Adipocyte (in vitro differentiated cells): ENCODE measurements at regions not wholly inside any gene's neighbourhood (a gene's known extent, or its start where the extent isn't known, plus 50 kb on each side); places are given as distances from the start of the nearest gene placed in this dataset.

Source experiments
- DNase-seq: peaks from one replicate; pipeline ENCODE4 v3.0.0-alpha.2; 2015; ENCODE audit warnings: low read depth
- H3K27me3 ChIP-seq: replicated peaks from 2 replicates; pipeline ENCODE4 v1.7.0; 2013; ENCODE audit warnings: mild to moderate bottlenecking, low read length, moderate library complexity; ENCODE audit not compliant: control insufficient read depth, insufficient read depth
- H3K36me3 ChIP-seq: 2 replicates; pipeline ENCODE4 v1.7.0; 2013; ENCODE audit warnings: low read length, mild to moderate bottlenecking, moderate library complexity; ENCODE audit not compliant: control insufficient read depth, insufficient read depth, severe bottlenecking
- H3K4me1 ChIP-seq: 2 replicates; pipeline ENCODE4 v1.7.0; 2013; ENCODE audit warnings: mild to moderate bottlenecking, low read length, moderate library complexity; ENCODE audit not compliant: control insufficient read depth, insufficient read depth
- H3K4me3 ChIP-seq: 2 replicates; pipeline ENCODE4 v1.7.0; 2013; ENCODE audit warnings: mild to moderate bottlenecking, low read length, moderate library complexity
- H3K9ac ChIP-seq: 2 replicates; pipeline ENCODE4 v1.7.0; 2013; ENCODE audit warnings: mild to moderate bottlenecking, low read length, moderate library complexity
- H3K9me3 ChIP-seq: 2 replicates; pipeline ENCODE4 v1.7.0; 2013; ENCODE audit warnings: mild to moderate bottlenecking, low read length, moderate library complexity; ENCODE audit not compliant: control insufficient read depth

GRCh38 chr20:60467771-60468170 lies 509.5 kb downstream of the CDH26 start:
- Histone ChIP-seq H3K36me3 (no peaks in the 10 kb centered on the region), H3K4me3 (no peak overlapping the region), H3K4me1 (no peaks in the 10 kb centered on the region), H3K9me3 (no peaks in the 10 kb centered on the region), H3K9ac (no peak overlapping the region), H3K27me3 (peaks cover 11% of the 10 kb centered on the region)
- DNase-seq = no peak

DNA sequence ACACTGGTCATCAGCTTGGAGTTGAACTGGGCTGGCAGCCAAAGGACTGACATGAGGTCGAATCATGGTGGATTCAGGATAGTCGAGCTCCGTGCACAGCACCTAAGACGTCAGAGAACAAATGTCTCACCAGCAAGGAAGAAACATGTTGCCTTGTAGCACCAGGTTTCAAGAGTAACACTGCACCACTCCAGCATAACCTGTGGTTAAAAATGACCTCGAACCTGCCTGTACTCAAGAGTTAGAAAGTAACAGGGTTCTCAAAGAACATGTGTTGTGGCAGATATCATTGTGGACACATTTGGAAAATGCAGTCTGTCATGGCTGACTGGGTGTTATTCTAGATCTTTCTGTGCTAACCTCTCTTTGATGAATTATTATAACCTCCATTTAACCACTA lies 511.6 kb downstream of the CDH26 start:
- no peaks in the 10 kb centered on the region for H3K9me3 ChIP-seq
- no peak for DNase-seq

DNA sequence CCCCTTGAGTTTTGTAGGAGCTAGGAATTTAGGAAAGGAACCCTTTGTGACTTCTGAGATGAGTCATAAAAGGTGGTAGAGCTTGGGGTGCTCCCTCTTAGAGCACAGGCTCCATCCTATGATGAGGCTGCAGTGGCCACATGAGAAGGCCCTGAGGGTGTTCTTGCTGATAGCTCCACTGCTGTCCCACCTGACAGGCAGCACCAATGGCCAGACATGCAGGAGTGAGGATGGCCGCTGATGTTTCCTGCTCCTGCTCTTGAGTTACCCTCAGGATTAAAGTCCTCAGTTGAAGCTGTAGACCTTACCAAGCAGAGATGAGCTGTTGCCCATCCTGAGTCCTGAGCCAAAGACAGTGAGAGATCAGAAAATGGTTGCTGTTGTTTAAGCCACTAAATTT lies 512.1 kb downstream of the CDH26 start:
- Histone ChIP-seq H3K36me3 (no peaks in the 10 kb centered on the region), H3K9ac (no peak overlapping the region), H3K27me3 (peaks cover 20% of the 10 kb centered on the region), H3K4me3 (no peak overlapping the region), H3K9me3 (no peaks in the 10 kb centered on the region), H3K4me1 (no peaks in the 10 kb centered on the region)
- DNase-seq = no peak

More for the DNA sequence above, 511.6 kb downstream of the CDH26 start:
- Histone ChIP-seq H3K4me3 (no peak overlapping the region), H3K9ac (no peak overlapping the region), H3K4me1 (no peaks in the 10 kb centered on the region), H3K36me3 (no peaks in the 10 kb centered on the region), H3K27me3 (peaks cover 20% of the 10 kb centered on the region)

DNA sequence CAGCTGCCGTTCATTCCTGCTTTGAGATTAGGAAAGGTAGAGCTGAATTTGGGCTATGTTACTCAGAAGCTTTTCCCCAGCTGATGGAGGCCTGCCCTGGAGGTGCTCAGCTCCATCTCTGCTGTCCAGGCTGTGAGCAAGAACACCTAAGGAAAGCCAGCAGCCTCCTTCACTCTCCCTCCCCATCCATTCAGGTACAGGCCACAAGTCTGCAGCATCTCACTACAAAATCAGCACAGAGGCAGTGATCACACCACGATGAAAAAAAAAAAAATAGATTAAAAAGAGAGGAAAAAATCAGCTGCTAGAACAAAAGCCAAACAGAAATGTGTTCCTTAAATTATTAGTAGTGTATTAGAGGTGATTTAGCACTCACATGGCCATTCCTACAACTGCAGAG lies 515.0 kb downstream of the CDH26 start:
- DNase-seq = no peak
- Histone ChIP-seq H3K9me3 (no peaks in the 10 kb centered on the region), H3K4me3 (no peak overlapping the region), H3K36me3 (no peaks in the 10 kb centered on the region), H3K27me3 (peaks cover 14% of the 10 kb centered on the region), H3K4me1 (no peaks in the 10 kb centered on the region), H3K9ac (no peak overlapping the region)

- Histone ChIP-seq H3K27me3 (peaks cover 9% of the 10 kb centered on the region), H3K9me3 (no peaks in the 10 kb centered on the region), H3K36me3 (no peaks in the 10 kb centered on the region), H3K4me1 (no peaks in the 10 kb centered on the region), H3K9ac (no peak overlapping the region), H3K4me3 (no peak overlapping the region)
- no peak for DNase-seq
Measured at GRCh38 chr20:60474385-60474910, 516.2 kb downstream of the CDH26 start.

GRCh38 chr20:60476045-60476444 lies 517.8 kb downstream of the CDH26 start:
- H3K27me3 ChIP-seq = peaks cover 9% of the 10 kb centered on the region
- no peak overlapping the region for H3K4me3 ChIP-seq
- no peaks in the 10 kb centered on the region for H3K4me1 ChIP-seq
- no peaks in the 10 kb centered on the region for H3K36me3 ChIP-seq
- no peaks in the 10 kb centered on the region for H3K9me3 ChIP-seq
- H3K9ac ChIP-seq = no peak overlapping the region
- no peak for DNase-seq

GRCh38 chr20:60477958-60478357 lies 519.7 kb downstream of the CDH26 start:
- no peak overlapping the region for H3K9ac ChIP-seq
- no peaks in the 10 kb centered on the region for H3K4me1 ChIP-seq
- H3K36me3 ChIP-seq = no peaks in the 10 kb centered on the region
- no peak for DNase-seq
- no peaks in the 10 kb centered on the region for H3K9me3 ChIP-seq
- no peak overlapping the region for H3K4me3 ChIP-seq
- H3K27me3 ChIP-seq = peaks cover 9% of the 10 kb centered on the region

DNA sequence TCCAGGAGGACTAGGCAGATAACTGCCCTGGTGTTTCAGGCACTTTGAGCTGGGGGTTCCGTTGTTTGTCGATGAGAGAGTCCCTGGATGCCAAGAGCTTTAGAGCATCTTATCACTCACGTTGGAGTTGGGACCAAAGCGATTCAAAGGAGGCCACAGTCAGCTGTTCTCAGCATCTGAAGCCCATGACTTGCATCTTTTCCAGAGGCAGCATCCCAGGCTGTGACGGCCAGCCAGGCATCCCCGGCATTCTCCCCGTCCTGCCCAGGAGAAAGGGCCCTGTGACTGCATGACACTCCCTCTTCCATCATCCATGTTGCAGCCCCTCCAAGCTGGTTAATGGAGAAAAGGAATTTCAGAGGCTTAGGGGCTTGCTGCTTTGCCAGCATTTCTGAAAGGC lies 520.3 kb downstream of the CDH26 start:
- no peaks in the 10 kb centered on the region for H3K9me3 ChIP-seq
- no peak overlapping the region for H3K4me3 ChIP-seq
- H3K9ac ChIP-seq = no peak overlapping the region
- H3K27me3 ChIP-seq = peaks cover 6% of the 10 kb centered on the region
- H3K36me3 ChIP-seq = no peaks in the 10 kb centered on the region
- DNase-seq = no peak
- no peaks in the 10 kb centered on the region for H3K4me1 ChIP-seq

DNA sequence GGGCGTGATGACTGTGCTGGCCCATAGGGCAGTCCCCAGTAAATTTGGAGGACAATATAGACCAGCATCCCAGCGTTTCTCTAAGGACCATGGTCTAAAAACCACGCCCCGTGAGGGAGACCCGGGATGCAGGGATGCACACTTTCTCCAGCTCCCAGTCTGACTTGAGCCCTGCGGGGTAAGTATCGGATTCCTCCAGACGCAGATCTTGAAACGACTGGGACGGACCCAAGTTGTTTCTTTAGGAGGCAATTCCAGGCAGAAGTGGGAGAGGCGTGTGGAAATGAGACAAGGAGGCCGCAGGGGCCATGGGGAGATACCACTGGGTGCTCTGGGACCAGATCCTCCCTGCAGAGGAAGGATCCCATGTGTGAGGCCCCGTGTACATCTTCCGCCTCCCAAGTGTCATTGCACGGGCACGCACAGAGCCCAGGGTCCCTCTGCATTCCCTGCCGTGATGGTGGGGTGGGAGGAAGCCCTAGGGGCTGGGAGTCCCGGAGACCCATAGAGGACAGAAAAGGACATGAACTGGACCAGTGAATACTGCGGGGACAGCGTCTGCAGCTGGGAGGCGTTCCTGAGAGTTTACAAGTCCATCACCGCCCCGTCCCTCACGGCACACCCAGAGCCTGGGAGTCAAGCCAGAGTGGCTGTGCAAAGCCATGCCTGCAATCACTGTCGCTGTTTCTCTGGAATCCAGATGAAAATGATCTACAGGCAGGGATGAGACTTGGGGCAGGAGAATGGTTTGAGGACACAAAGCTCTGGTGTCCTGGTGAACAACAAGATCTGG lies 522.9 kb downstream of the CDH26 start:
- DNase-seq = no peak
- H3K4me3 ChIP-seq = no peak overlapping the region
- no peaks in the 10 kb centered on the region for H3K36me3 ChIP-seq
- H3K27me3 ChIP-seq = no peaks in the 10 kb centered on the region
- no peaks in the 10 kb centered on the region for H3K4me1 ChIP-seq
- H3K9me3 ChIP-seq = no peaks in the 10 kb centered on the region
- no peak overlapping the region for H3K9ac ChIP-seq

DNA sequence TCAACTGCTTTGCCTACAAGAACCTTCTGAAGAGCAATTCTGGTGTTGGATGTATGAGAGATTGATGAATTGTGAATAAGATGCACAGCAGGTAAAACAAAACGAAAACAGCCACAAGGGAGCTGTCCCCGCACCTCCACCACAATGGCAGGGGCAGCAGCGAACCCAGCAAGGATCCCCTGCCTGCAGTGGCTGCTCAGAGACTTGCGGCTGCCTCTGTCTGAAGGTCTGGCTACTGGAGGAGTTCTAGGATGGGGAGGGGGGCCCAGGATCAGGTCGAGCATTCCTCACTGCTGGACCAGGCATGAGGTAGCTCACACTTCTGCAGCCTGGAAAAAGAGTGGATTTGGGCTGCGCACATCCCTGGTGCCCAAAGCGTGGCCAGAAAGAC lies 523.5 kb downstream of the CDH26 start:
- DNase-seq = no peak
- Histone ChIP-seq H3K4me1 (no peaks in the 10 kb centered on the region), H3K9me3 (no peaks in the 10 kb centered on the region), H3K9ac (no peak overlapping the region), H3K4me3 (no peak overlapping the region), H3K27me3 (no peaks in the 10 kb centered on the region), H3K36me3 (no peaks in the 10 kb centered on the region)

GRCh38 chr20:60482221-60483008 lies 524.2 kb downstream of the CDH26 start:
- H3K9me3 ChIP-seq = no peaks in the 10 kb centered on the region
- H3K4me3 ChIP-seq = no peak overlapping the region
- H3K4me1 ChIP-seq = no peaks in the 10 kb centered on the region
- no peak for DNase-seq
- no peaks in the 10 kb centered on the region for H3K36me3 ChIP-seq
- H3K27me3 ChIP-seq = no peaks in the 10 kb centered on the region
- no peak overlapping the region for H3K9ac ChIP-seq
